NCI-H524 treated with DMSO at 0.1 percent for 48 hours (cell line): ENCODE measurements at regions not wholly inside any gene's neighbourhood (a gene's known extent, or its start where the extent isn't known, plus 50 kb on each side); places are given as distances from the start of the nearest gene placed in this dataset.

Source experiments
- DNase-seq: peaks from one replicate; lab custom pipeline; 2025; lab: John Stamatoyannopoulos, UW

GRCh38 chr11:92482492-92483060, 258.0 kb downstream of the FAT3 start:
- DNase-seq = no peak

- DNase-seq = no peak
These were observed 260.0 kb downstream of the FAT3 start for GRCh38 chr11:92484570-92484969.

GRCh38 chr11:92489826-92490399, 265.3 kb downstream of the FAT3 start:
- no peak for DNase-seq

- DNase-seq = no peak
These were observed 267.8 kb downstream of the FAT3 start for GRCh38 chr11:92492372-92492771.

- no peak for DNase-seq
These were observed 270.6 kb downstream of the FAT3 start for GRCh38 chr11:92495107-92495793.

- no peak for DNase-seq
These were observed 275.8 kb downstream of the FAT3 start for GRCh38 chr11:92500453-92500852.

GRCh38 chr11:92501066-92501739, 276.6 kb downstream of the FAT3 start:
- DNase-seq = no peak

- DNase-seq = no peak
These were observed 279.4 kb downstream of the FAT3 start for GRCh38 chr11:92504004-92504403.

GRCh38 chr11:92504534-92504933, 279.9 kb downstream of the FAT3 start:
- DNase-seq = no peak

- no peak for DNase-seq
These were observed 281.1 kb downstream of the FAT3 start for GRCh38 chr11:92505689-92506088.

- DNase-seq = no peak
These were observed 282.3 kb downstream of the FAT3 start for GRCh38 chr11:92506809-92507336.

GRCh38 chr11:92510591-92510990, 286.0 kb downstream of the FAT3 start:
- DNase-seq = no peak

GRCh38 chr11:92511522-92512203, 287.0 kb downstream of the FAT3 start:
- DNase-seq = no peak

- DNase-seq = no peak
These were observed 287.6 kb downstream of the FAT3 start for GRCh38 chr11:92512204-92512569.

GRCh38 chr11:92523611-92524010, 299.0 kb downstream of the FAT3 start:
- DNase-seq = no peak

- DNase-seq = no peak
These were observed 299.9 kb downstream of the FAT3 start for GRCh38 chr11:92524542-92524941.

GRCh38 chr11:92527467-92527866, 302.8 kb downstream of the FAT3 start:
- no peak for DNase-seq

- no peak for DNase-seq
These were observed 303.4 kb downstream of the FAT3 start for GRCh38 chr11:92528001-92528400.

- DNase-seq = no peak
These were observed 306.6 kb downstream of the FAT3 start for GRCh38 chr11:92531065-92531739.

- DNase-seq = no peak
These were observed 309.2 kb downstream of the FAT3 start for GRCh38 chr11:92533657-92534335.

- no peak for DNase-seq
These were observed 312.3 kb downstream of the FAT3 start for GRCh38 chr11:92536883-92537282.
